ENCODE measurements at regions not wholly inside any gene's neighbourhood (a gene's known extent, or its start where the extent isn't known, plus 50 kb on each side); places are given as distances from the start of the nearest gene placed in this dataset.
A peak's percentile ranks its signal among the peaks of the same experiment; 100 is the strongest.

- 69% methylated on average over 9 of the region's 9 CpGs; no CpG with 5 or more reads in 1 of the 2 experiments for WGBS, 2 experiments (ENCODE audit: extremely low coverage in 1 of 2, insufficient coverage in 1 of 2, insufficient read length in 1 of 2, insufficient replicate concordance in 2 of 2, low coverage in 1 of 2, low lambda C conversion rate in 2 of 2, missing lambda C conversion rate in 1 of 2)
- Histone ChIP-seq H4K91ac (replicated peaks; ENCODE audit: insufficient read length, low read length) (no peak overlapping the region), H3K23me2 (ENCODE audit: low read depth, low read length) (no peaks in the 10 kb centered on the region), H2BK20ac (ENCODE audit: low read length) (0 out of 2 replicates have a peak overlapping the region, but pooled peaks have one; percentile 32), H3K4me1 (replicated peaks in 1 of 4; ENCODE audit: control insufficient read depth in 3 of 4, insufficient read depth in 4 of 4, low read length in 3 of 4) (peaks cover 0 to 4% (median 0%) of the 10 kb centered on the region in 4 experiments; a peak in 1 of 7 replicates), H3K18ac (ENCODE audit: extremely low read depth, low read length) (no peak overlapping the region; the same call in 1 of the 2 replicates), H4K5ac (ENCODE audit: insufficient read length, low read depth, low read length) (no peak overlapping the region), H3K4me2 (ENCODE audit: insufficient read depth in 1 of 2, low read depth in 2 of 2, low read length in 2 of 2) (no peak overlapping the region), H2AK5ac (ENCODE audit: low read depth, low read length) (no peak overlapping the region), H2BK120ac (replicated peaks; ENCODE audit: low read depth, low read length) (no peak overlapping the region), H3K9ac (replicated peaks in 1 of 4; ENCODE audit: extremely low read depth in 1 of 4, low read depth in 3 of 4, low read length in 3 of 4) (no peak overlapping the region), H3K27me3 (replicated peaks in 1 of 4; ENCODE audit: control insufficient read depth in 3 of 4, extremely low read depth in 1 of 4, insufficient read depth in 3 of 4, low read length in 3 of 4) (no peaks in the 10 kb centered on the region), H3K23ac (ENCODE audit: insufficient read length) (no peak overlapping the region), H4K8ac (ENCODE audit: extremely low read depth, insufficient read depth, low read length) (no peak overlapping the region), H3K36me3 (ENCODE audit: control insufficient read depth in 2 of 4, insufficient read depth in 4 of 4, low read length in 3 of 4) (no peaks in the 10 kb centered on the region), H3K56ac (replicated peaks; ENCODE audit: insufficient read length, low read depth, low read length) (no peak overlapping the region), H3K9me3 (ENCODE audit: insufficient read depth in 2 of 2, low read depth in 1 of 2, low read length in 1 of 2) (no peaks in the 10 kb centered on the region), H3K27ac (ENCODE audit: low read depth, low read length) (no peak overlapping the region), H3K4me3 (ENCODE audit: extremely low read depth in 1 of 4, insufficient read depth in 2 of 4, low read depth in 3 of 4, low read length in 4 of 4) (no peak overlapping the region), H4K20me1 (replicated peaks in 1 of 2; ENCODE audit: control insufficient read depth in 1 of 2, insufficient read depth in 2 of 2, low read length in 2 of 2) (no peaks in the 10 kb centered on the region), H2BK15ac (ENCODE audit: low read length) (0 out of 2 replicates have a peak overlapping the region, but pooled peaks have one; percentile 29), H2BK12ac (ENCODE audit: low read depth, low read length) (no peak overlapping the region), H2AFZ (ENCODE audit: low read length) (no peak overlapping the region), H3K14ac (ENCODE audit: insufficient read length) (no peak overlapping the region), H3K4ac (replicated peaks; ENCODE audit: insufficient read length, low read depth, low read length) (no peak overlapping the region), H3K79me2 (ENCODE audit: control insufficient read depth in 1 of 2, insufficient read depth in 2 of 2, low read length in 2 of 2) (no peaks in the 10 kb centered on the region), H3K79me1 (ENCODE audit: low read depth, low read length) (no peaks in the 10 kb centered on the region), H2BK5ac (ENCODE audit: low read depth, low read length) (no peak overlapping the region)
- ChIA-PET CTCF (ENCODE audit: partially characterized antibody) (interaction anchor here (0.7 to 1.6 kb wide), 6 partner anchors 7 to 593 kb away, joined by 3 to 4 read pairs (median 3); no protein-coding TSS in a partner anchor), POLR2A (ENCODE audit: partially characterized antibody) (no interaction called here)
- DNase-seq (ENCODE audit: low read depth in 1 of 2, low spot score in 2 of 2) (no peak), FAIRE-seq (no peak)
- no peak for TF ChIP-seq SUZ12 (IDR thresholded peaks at IDR 0.05; ENCODE audit: low read length)
- TF ChIP-seq CTCF (IDR thresholded peaks at IDR 0.05; ENCODE audit: control extremely low read depth in 1 of 3, insufficient read depth in 1 of 3, low read depth in 1 of 3, low read length in 3 of 3) = no peak
Observed at GRCh38 chr15:93382200-93382820, 293.3 kb upstream of the RGMA start.

Measured in H1 (cell line).